Fibroblast of skin of back (primary cell): ENCODE measurements at regions not wholly inside any gene's neighbourhood (a gene's known extent, or its start where the extent isn't known, plus 50 kb on each side); places are given as distances from the start of the nearest gene placed in this dataset.
"Not testable (repeated sequence)": the region's sequence is repeated elsewhere in the genome, so short reads cannot be mapped to it uniquely, and the experiment has no call there.

Experiments
- DNase-seq: peaks from one replicate; pipeline ENCODE4 v3.0.0-alpha.2; 2013

GRCh38 chr2:166727095-166727494 lies 161.2 kb upstream of the XIRP2 start:
- DNase-seq = no peak

- DNase-seq = no peak
These were observed 162.1 kb upstream of the XIRP2 start for GRCh38 chr2:166725927-166726924.

- DNase-seq = no peak
These were observed 171.3 kb upstream of the XIRP2 start for GRCh38 chr2:166716968-166717367.

- DNase-seq = no peak
These were observed 188.2 kb upstream of the XIRP2 start for GRCh38 chr2:166700079-166700478.

GRCh38 chr2:166695154-166695553 lies 193.1 kb upstream of the XIRP2 start:
- no peak for DNase-seq

GRCh38 chr2:166686057-166686456 lies 192.0 kb upstream of the SCN7A start:
- DNase-seq = not testable (repeated sequence)

GRCh38 chr2:166677996-166678395 lies 183.9 kb upstream of the SCN7A start:
- no peak for DNase-seq

GRCh38 chr2:166676716-166677115 lies 182.7 kb upstream of the SCN7A start:
- no peak for DNase-seq

GRCh38 chr2:166675553-166675952 lies 181.5 kb upstream of the SCN7A start:
- no peak for DNase-seq

- DNase-seq = no peak
These were observed 179.9 kb upstream of the SCN7A start for GRCh38 chr2:166673986-166674385.

- DNase-seq = no peak
These were observed 177.8 kb upstream of the SCN7A start for GRCh38 chr2:166671801-166672200.

- peak; percentile 4 for DNase-seq
These were observed 177.2 kb upstream of the SCN7A start for GRCh38 chr2:166671235-166671634.

GRCh38 chr2:166665991-166666940 lies 172.2 kb upstream of the SCN7A start:
- peak; percentile 61 for DNase-seq

- DNase-seq = no peak
These were observed 167.8 kb upstream of the SCN7A start for GRCh38 chr2:166661824-166662223.

- DNase-seq = no peak
These were observed 167.3 kb upstream of the SCN7A start for GRCh38 chr2:166661391-166661790.

- DNase-seq = no peak
These were observed 164.9 kb upstream of the SCN7A start for GRCh38 chr2:166658901-166659300.

- peak; percentile 68 for DNase-seq
These were observed 159.2 kb upstream of the SCN7A start for GRCh38 chr2:166653185-166653813.

GRCh38 chr2:166651991-166652390 lies 157.9 kb upstream of the SCN7A start:
- DNase-seq = no peak

GRCh38 chr2:166651080-166651675 lies 157.1 kb upstream of the SCN7A start:
- peak; percentile 86 for DNase-seq

- DNase-seq = no peak
These were observed 153.9 kb upstream of the SCN7A start for GRCh38 chr2:166647935-166648334.

- DNase-seq = no peak
These were observed 149.9 kb upstream of the SCN7A start for GRCh38 chr2:166643980-166644379.

- not testable (repeated sequence) for DNase-seq
These were observed 147.5 kb upstream of the SCN7A start for GRCh38 chr2:166641516-166641915.
